NCI-H82 (cell line): ENCODE measurements at regions not wholly inside any gene's neighbourhood (a gene's known extent, or its start where the extent isn't known, plus 50 kb on each side); places are given as distances from the start of the nearest gene placed in this dataset.

ENCODE experiments used
- DNase-seq: peaks from one replicate; lab custom pipeline; 2025; lab: John Stamatoyannopoulos, UW

DNA sequence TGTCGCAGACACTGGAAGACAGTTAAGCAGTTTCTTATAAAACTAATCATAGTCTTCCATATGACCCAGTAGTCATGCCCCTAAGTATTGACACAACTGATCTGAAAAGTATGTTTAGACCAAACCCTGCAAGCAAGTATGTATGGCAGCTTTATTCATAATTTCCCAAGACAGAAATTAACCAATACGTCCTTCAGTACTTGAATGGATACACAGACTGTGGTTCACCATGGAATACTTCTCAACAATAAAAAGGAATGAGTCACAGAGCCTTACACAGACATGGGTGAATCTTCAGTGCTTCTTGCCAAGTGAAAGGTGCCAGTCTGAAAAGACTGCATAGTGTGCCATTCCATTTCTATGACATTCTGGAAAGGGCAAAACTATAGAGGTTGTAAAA is 50.2 kb upstream of the AKR1E2 start:
- DNase-seq: no peak

DNA sequence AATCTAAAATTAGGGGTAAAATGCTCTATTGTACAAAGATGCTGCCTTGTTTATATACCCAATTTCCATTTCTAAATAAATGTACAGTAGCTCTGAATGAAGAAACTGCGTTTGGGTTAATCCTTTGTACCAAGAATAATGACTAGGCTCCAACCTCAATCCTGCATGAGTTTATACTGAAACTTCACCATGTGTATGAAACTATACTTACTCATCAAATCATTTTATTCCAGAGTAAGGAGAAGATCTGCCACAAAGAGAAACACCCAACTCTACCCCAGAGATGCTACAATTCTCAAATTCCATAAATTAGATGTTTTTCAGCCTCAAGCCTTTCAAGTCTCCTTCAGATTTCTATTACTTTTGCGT is 53.8 kb upstream of the AKR1E2 start:
- DNase-seq: no peak

DNA sequence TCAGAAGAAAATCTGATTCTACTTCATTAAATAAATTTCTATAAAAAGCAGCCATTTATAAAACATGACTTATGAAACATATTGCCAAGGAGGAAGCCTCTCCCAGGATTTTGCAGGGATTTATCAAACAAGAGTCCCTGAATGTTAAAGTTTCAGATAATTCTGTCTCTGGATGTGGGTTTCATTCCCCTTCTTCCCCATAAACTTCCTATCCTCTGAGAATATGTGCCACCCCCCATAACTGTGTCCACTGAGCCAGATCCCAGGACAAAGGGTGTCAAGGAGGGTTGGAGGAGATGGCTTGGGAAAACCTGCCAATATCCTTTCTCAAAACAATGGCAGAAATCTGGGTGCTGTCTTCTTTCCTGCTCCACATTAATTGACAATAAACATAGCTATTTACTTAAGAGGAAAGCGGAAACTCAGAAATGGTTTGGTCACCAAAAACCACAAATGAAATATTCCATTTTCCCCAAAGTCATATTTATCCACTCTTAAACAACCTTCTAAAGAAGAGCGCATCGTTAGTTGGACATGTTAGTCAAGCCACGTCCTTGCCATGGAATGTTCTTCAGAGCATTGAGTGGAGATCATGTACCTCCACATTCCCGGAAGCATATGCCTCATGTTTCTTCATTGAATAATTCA is 54.3 kb upstream of the AKR1E2 start:
- DNase-seq: no peak

DNA sequence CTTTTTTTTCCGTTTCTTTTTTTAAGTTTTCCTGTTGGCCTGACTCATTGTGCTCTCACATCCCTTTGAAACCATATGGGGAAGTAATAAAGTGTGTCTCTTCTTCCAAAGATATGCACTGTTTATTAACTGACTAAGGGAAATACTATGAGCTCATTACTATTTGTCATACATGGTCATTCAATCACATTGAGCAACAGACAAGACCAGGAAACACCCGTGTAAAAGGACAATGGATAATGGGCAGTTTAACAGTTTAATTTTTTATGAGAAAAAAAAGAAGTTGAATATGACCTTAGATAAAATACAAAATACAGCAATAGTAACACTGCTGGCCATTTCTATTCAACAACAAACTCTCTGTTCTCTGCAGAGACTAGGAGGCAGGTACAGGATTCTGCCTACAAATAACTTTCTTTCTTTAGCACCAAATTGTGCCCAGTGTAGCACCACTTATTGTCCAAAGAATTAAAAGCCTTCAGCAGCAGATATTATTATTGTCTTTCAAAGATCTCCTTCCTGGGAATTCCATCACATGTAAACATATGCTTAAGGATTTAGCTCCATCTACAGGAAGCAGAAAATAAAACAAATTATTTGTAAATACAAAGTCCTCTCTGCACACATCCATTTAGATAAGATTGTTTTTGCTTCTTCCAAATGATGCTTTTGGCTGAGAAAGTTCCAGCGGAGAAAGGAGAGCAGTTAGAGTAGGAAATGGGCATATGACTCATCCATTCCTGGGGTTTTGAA is 55.0 kb upstream of the AKR1E2 start:
- peak; percentile 16 for DNase-seq

DNA sequence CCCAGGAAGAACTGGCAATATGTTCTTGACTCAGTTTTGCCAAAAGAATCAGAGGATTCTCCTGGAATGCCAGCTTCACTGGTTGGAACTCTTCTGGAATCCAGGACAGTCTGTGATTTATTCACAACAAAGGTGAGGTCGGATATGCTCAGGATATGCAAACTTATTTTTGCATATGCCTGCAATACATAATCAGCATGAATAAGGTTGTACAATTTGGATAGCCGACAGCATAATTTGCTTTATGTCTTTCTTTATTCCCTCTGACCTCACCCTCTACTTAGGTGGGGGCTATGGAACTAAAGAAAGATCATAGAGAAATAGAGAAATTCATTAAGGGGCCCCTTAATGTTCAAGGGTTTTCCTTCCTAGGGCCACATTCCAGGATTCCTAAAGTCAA is 57.6 kb upstream of the AKR1E2 start:
- no peak for DNase-seq

DNA sequence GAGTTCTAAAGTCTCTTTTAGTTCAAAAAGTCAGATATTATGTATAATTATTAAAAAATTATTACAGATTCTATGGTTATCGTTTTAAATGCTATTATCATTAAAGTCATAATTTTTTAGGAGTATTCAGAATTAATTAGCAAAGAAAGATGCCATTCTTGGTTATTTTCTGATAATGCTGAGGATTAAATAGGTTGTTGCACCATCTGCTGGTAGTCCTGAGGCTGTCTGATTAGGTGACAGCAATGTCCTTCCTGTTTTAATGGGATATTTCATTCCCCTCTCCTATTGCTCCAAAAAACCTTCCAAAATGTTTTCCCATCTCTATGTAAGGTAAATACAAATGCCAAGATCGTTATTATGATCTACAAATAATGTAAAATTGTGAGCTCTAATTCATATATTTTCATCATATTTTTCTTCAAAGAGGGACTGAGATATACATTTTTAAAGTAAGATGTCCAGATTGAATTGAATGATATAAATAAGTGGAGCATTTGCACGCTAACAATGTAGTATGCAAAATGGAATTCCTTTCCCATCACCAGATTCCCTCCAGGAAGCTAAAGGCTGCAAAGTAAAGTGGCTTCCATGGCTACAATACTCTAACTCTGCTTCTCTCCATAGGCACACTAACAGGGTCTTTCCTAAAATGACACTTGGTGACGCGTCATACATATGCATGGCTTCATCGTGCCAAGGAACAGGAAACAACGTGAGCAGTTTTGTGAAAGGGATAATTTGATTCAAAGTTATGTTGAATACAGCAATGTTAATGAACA is 58.8 kb upstream of the AKR1E2 start:
- peak; percentile 14 for DNase-seq

DNA sequence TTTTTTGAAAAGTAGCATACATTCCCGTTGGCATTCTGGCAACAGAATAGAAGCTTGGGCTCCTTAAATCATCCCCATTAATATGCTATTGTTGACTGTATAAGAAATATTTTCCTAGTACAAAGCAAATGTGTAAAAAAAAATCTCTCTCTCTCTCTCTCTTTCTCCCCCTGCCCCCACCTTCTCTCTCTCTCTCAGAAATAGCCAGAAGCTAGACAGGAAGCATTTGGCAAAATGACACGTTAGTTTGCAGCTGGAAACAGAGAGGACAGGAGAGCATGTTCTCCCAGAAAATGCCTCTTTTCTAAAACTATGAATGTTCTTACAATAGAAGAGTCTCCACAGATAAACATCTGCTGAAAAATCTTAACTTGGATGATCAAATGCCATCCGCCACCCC is 59.6 kb upstream of the AKR1E2 start:
- no peak for DNase-seq

DNA sequence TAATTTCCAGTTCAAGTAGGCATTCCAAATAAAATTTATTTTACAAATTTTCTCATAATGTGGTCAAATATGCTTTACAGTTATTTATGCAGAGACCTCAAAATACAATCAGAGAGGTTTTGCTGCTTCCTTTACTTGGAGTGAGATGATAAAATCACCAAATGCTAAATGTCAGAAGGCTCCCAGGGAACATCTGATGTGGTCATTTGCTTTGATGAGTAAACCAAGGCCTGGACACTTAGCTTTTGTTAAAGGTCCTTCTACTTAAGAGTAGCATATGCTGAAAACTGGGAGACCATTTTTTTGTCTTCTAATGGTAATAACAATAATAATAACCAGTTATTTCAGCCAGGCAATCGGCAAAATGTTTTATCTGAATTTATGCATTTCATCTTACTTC is 60.6 kb upstream of the AKR1E2 start:
- DNase-seq: no peak

DNA sequence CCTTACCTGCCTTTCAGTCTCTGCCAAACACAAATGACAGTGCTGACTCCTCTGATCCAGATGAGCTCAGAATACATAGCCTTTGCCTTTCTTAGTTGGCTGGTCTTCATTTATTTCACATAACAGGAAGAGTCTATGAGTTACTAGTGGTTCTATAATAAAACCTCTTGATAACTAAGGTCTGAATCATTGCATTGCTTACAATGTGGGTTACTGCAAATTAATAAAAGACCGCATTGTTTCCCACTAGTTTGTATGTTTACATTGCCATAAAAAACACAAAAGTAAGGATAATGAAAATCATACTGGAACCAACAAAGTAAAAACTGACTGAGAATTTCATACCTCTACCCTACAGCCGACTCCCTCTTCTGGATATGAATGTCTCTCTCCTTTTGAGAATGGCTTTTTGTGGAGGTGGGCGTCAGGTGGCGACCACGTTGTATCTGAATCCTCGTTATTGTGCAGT is 62.0 kb upstream of the AKR1E2 start:
- DNase-seq: no peak

DNA sequence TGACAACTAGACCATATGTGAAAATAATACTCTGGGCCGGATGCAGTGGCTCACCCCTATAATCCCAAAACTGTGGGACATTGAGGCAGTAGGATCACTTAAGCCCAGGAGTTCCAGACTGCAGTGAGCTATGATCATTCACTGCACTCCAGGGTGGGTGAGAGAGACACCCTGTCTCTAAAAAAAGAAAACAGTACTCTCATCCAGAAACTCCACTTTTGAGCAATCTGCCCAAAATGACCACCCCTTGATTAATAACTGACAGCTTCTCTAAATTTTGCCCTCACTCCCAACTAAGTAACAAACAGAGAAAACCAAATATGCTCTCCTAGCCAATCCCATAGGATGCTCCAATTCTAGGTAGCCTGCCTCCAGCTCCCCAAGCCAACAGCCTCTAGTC is 62.5 kb upstream of the AKR1E2 start:
- no peak for DNase-seq

DNA sequence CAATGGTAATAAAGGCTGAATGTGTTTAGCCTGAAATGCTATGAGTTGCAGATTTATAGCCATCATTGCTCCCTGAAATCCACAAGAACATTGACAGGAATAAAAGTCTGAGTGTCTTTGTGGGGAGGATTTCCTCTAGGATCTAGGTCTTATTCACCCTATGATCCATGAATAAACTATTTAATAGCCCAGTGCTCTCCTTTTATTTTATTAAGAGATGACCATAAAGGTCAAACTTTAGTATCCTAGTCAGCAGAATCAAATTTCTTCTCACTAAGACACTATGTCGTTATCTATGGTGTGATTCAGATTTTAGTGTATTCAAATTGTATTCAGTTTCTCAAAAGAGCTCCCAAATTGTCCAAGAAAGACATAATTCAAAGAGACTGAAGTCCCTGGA is 67.8 kb upstream of the AKR1E2 start:
- DNase-seq: no peak

DNA sequence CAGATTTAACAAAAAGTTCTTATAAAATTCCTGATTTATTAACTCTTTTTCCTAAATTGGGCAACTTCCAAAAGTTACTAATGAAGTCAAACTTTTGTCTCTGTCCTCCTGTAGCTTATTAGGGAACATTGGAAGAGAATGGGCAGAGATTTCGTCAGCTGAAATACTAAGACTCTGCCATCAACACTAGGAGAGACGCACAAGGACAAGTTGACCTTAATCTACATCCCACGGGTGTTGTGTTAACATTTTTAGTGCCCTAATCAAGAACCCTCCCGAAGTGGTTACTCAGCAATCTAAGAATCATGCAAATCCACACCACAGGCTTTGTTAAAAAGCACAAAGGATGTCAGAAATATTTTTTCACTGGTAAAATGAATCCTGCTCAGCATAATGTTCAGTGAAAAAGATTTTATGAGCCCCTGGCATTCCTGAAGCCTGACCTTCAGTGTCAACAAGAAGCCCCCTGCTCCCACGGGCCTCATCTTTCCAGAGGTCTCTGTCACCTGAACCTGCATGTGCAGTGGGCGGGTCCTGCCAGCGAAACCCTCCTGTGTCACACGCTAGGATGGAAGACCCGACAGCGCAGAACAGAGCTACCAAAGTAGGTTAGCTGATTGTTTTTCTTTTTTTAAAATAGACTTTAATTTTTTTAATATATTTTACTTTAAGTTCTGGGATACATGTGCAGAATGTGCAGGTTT is 70.6 kb upstream of the AKR1E2 start:
- DNase-seq: no peak

DNA sequence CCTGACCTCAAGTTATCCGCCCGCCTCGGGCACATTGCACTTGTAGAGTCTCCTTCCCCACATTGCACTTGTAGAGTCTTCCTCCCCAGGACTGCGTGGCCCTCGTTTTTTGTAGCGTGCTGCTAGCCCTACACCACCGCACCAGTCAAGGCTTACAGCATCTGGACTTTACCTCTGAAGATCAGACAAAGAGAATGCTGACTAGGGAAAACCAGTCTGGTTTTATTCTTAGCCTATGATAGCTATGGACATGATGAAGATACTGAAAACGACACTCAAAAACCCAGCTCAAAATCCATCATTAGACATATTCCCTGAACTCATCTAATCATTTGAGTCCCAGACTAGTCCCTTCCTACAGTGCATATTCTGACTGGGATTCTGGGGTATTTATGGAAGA is 71.9 kb upstream of the AKR1E2 start:
- no peak for DNase-seq

DNA sequence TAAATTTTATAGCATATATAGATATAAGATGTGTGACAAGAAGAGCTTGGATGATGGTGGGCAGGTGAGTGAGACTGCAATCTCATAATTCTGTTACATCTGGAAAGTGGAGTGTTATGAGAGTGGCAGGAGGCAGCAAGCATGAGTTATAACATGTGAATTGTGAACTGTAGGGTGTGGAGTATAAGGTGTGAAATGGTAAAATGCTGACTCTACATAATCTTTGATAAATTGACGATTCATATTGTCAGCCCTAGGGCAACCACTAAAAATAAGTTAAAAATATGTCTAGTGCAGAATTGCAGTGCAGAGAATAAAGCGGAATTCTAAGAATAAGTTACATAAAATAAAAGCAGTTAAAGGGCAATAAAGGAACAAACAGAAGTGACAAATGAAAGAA is 74.8 kb upstream of the AKR1E2 start:
- DNase-seq: no peak

DNA sequence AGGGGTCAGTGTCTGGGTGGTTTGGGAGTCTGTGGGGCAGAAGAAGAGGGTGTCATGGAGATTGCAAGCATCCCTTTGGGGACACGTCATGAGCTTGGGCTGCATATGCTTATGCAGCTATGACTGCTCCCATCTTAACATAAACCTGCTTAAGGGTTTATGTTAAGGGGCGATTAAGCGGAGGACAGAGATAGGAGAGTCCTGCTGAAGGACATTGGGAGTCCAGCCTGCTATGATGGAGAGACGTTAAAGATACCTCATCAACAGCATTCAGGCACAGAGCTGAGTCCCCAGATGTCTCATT is 76.8 kb upstream of the AKR1E2 start:
- DNase-seq: no peak

DNA sequence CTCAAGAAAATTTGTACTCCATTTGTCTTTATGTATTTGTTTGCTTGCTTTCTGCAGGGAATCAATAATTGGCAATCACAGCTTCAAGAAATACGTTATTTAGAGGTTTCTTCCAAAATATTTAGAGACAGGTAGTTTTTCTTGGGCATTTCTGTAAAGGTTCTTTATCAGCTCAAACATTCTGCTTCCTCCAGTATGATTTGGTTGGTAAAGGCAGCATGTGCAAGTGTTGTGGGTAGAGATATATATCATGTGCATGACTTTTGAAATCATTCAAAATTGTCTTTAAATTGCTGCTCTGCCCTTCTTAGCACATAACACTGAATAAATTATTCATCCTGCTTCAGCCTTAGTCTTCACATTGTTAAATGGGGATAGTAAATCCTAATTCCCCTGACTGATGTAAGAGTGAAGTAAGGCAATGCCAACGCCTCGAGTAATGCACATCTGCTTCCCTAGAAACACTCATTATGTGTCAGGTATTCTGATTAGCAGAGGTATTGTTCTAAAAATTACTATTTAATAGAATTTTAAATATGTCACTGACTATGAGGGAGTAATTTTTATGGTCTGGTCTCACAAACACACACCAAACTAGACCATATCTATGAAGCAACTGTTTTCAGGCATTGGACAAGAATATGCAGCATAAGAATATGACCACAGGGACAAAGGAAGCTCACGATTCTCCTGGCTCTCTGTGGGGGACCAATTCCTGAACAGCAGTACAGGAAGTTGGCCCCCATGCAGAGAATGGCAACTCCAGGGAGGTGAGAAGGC is 77.3 kb upstream of the AKR1E2 start:
- no peak for DNase-seq

DNA sequence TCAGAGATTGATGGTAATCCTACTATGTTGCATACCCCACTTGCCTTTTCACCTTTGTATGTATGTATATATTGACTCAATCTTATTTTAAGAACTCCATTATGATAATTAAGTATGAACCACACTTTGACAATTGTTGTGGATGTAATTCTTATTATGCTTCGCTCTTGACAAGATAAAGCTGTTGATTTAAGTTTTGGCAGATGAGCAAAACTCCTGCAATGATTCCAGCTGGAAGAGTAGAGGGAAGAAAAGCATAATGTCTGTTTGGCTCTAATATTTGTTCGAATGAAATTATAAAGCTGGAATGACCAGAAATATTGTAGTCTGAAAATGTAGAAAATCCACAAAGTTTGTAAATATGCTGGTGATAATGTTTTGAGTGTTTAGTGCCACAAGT is 83.8 kb upstream of the AKR1E2 start:
- no peak for DNase-seq

DNA sequence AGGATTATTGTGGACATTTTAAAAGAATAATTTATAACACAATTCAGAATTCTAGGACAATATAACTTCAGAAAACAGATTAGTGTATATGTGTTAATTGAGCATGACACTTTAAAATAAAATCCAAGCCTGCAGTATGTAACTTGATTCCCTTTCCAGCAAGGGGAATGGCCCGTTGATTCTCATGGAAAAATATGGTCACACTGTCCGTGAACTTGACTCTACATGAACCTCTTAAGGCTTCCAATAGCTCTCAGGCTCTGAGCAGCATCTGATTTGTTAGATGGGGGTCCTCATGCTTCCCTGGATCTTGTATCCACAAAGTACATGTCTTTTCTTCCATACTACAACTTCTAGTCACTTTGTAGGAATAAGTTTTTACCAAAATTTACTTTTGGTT is 85.5 kb upstream of the AKR1E2 start:
- DNase-seq: no peak

DNA sequence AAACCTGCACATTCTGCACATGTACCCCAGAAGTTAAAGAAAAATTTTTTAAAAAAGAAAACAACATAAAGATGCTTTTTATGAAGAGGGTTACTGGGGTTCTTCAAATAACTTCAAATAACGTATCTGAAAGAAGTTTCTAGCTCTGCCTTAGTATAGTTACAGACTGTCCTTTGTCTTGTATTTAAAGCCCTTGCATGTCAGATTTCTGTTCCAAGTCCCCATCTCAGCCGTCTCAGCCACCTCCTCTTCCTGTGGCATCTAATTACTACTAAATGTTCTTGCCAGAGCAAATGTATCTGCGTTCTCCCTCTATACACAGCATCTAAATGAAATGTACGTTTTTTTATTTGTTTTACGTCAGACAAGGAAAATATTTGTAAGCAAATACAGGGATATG is 89.4 kb upstream of the AKR1E2 start:
- DNase-seq: no peak

DNA sequence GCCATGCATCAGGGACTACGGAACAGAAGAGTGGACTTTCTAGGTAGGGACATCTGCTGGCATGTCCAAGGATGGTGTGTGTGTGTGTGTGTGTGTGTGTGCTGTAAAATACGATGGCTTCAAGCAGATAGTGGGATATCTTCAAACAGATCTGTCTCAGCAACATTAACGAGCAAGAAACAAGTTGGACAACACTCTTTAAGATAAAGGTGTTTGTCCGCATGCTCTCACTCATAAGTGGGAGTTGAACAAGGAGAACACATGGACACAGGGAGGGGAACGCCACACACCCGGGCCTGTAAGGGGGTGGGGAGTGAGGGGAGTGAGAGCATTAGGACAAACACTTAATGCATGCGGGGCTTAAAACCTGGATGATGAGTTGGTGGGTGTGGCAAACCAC is 89.8 kb upstream of the AKR1E2 start:
- no peak for DNase-seq

DNA sequence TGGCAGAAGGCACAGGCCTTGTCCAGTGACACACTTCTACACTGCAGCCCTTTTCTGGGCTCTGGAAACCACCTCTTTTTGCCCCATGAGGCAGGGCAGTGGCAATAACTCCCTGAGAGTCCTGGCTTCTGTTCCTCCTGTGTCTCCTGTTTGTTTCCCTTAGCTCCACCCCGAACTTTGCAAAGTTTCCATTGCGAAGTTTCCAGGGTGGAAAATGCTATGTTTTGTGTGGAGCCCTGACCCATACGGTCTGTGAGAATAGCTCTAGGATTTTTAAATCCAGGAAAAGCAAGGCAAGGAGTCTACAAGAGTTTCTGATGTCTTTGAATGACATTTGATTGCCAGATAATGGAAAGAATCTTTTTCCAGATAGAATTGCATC is 92.2 kb upstream of the AKR1E2 start:
- DNase-seq: no peak
